Lung (tissue), 11 donors: ENCODE measurements at regions not wholly inside any gene's neighbourhood (a gene's known extent, or its start where the extent isn't known, plus 50 kb on each side); places are given as distances from the start of the nearest gene placed in this dataset.

Source experiments
- ATAC-seq: fragments of 200-7000 bp; cut with Tn5 transposase; one replicate; pipeline ENCODE4 v1.9.1; 2020; ENCODE audit warnings: moderate number of reproducible peaks; ENCODE audit not compliant: insufficient read depth, low FRiP score
- DNase-seq, 3 donors: peaks; one replicate each; pipeline ENCODE4 v3.0.0-alpha.2; 2013 to 2017
- H3K27ac ChIP-seq, 2 donors: one replicate each; pipeline ENCODE4 v1.5.1; 2013; ENCODE audit warnings: mild to moderate bottlenecking in 2 of 2, moderate library complexity in 2 of 2, control low read depth in 1 of 2, inconsistent platforms in 1 of 2, low read depth in 1 of 2, low read length in 1 of 2
- H3K27me3 ChIP-seq, 3 donors: one replicate each; pipeline ENCODE4 v1.5.1; 2013; ENCODE audit warnings: low read length in 2 of 3; ENCODE audit not compliant: control insufficient read depth in 3 of 3, insufficient read depth in 3 of 3
- H3K36me3 ChIP-seq, 4 donors: one replicate each; pipeline ENCODE4 v1.5.1; 2013; ENCODE audit warnings: low read length in 4 of 4, mild to moderate bottlenecking in 1 of 4, moderate library complexity in 1 of 4; ENCODE audit not compliant: control insufficient read depth in 4 of 4, insufficient read depth in 4 of 4
- H3K4me1 ChIP-seq, 5 donors: one replicate each; pipeline ENCODE4 v1.5.1; 2013; ENCODE audit warnings: low read length in 5 of 5, mild to moderate bottlenecking in 2 of 5, moderate library complexity in 1 of 5; ENCODE audit not compliant: control insufficient read depth in 5 of 5, insufficient read depth in 5 of 5
- H3K4me3 ChIP-seq: one replicate; pipeline ENCODE4 v1.5.1; 2013; ENCODE audit warnings: mild to moderate bottlenecking, control low read depth, moderate library complexity
- H3K9ac ChIP-seq, 2 donors: one replicate each; pipeline ENCODE4 v1.5.1; 2013; ENCODE audit warnings: low read length in 2 of 2, control low read depth in 1 of 2; ENCODE audit not compliant: insufficient read depth in 1 of 2
- H3K9me3 ChIP-seq, 4 donors: one replicate each; pipeline ENCODE4 v1.5.1; 2013; ENCODE audit warnings: low read length in 3 of 4, mild to moderate bottlenecking in 1 of 4, moderate library complexity in 1 of 4; ENCODE audit not compliant: control insufficient read depth in 4 of 4, insufficient read depth in 3 of 4
- WGBS, 2 donors: extraction: QIAGEN DNeasy Blood & Tissue Kit; methylation state at CpG; one replicate each; pipeline ENCODE4 v1.1.7; 2013; 5-methylcytosine and 5-hydroxymethylcytosine counted together
- TF ChIP-seq, protein P1 (sequence below): IDR thresholded peaks from 2 replicates; pipeline ENCODE4 v1.5.1; 2012; ENCODE audit warnings: mild to moderate bottlenecking; ENCODE audit errors: control extremely low read depth, extremely low read depth
- donor health status: control.
- donor health status: control.
- donor health status: Bipolar disorder and iron deficiency.
- donor health status: healthy.
- donor health status: DM: yes; HTN: yes; CAD: no.

GRCh38 chrX:23251043-23251442 is 83.6 kb upstream of the PTCHD1 start:
- no peaks in the 10 kb centered on the region for H3K4me1 ChIP-seq
- no peaks in the 10 kb centered on the region for H3K36me3 ChIP-seq
- WGBS, 2 donors: 75 to 77% methylated on average over 1 of the region's 1 CpG
- ATAC-seq (no peak), DNase-seq (no peak)
- TF ChIP-seq, protein P1, sequence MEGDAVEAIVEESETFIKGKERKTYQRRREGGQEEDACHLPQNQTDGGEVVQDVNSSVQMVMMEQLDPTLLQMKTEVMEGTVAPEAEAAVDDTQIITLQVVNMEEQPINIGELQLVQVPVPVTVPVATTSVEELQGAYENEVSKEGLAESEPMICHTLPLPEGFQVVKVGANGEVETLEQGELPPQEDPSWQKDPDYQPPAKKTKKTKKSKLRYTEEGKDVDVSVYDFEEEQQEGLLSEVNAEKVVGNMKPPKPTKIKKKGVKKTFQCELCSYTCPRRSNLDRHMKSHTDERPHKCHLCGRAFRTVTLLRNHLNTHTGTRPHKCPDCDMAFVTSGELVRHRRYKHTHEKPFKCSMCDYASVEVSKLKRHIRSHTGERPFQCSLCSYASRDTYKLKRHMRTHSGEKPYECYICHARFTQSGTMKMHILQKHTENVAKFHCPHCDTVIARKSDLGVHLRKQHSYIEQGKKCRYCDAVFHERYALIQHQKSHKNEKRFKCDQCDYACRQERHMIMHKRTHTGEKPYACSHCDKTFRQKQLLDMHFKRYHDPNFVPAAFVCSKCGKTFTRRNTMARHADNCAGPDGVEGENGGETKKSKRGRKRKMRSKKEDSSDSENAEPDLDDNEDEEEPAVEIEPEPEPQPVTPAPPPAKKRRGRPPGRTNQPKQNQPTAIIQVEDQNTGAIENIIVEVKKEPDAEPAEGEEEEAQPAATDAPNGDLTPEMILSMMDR: no peak
- H3K9me3 ChIP-seq: peaks cover 0 to 6% (median 0%) of the 10 kb centered on the region in 4 donors
- H3K27ac ChIP-seq: no peak overlapping the region
- H3K4me3 ChIP-seq: no peak overlapping the region
- H3K27me3 ChIP-seq: no peaks in the 10 kb centered on the region
- H3K9ac ChIP-seq: no peak overlapping the region

GRCh38 chrX:23263892-23264291 is 70.8 kb upstream of the PTCHD1 start:
- Histone ChIP-seq H3K36me3 (no peaks in the 10 kb centered on the region), H3K27me3 (peaks cover 0 to 3% (median 0%) of the 10 kb centered on the region in 3 donors), H3K9ac (no peak overlapping the region), H3K4me3 (no peak overlapping the region), H3K27ac (no peak overlapping the region), H3K9me3 (peaks cover 0 to 4% (median 0%) of the 10 kb centered on the region in 4 donors), H3K4me1 (no peaks in the 10 kb centered on the region)
- WGBS, 2 donors: 64 to 84% methylated on average over 3 of the region's 3 CpGs
- no peak for ATAC-seq
- TF ChIP-seq, protein P1: no peak
- no peak for DNase-seq

- 52 to 81% methylated on average over 3 of the region's 3 CpGs for WGBS, 2 donors
- no peak overlapping the region for H3K4me3 ChIP-seq
- ATAC-seq: no peak
- TF ChIP-seq, protein P1: no peak
- H3K27ac ChIP-seq: no peak overlapping the region
- H3K9ac ChIP-seq: no peak overlapping the region
- no peak for DNase-seq
- peaks cover 0 to 7% (median 6%) of the 10 kb centered on the region in 3 donors for H3K27me3 ChIP-seq
- H3K36me3 ChIP-seq: no peaks in the 10 kb centered on the region
- H3K9me3 ChIP-seq: no peaks in the 10 kb centered on the region
- no peaks in the 10 kb centered on the region for H3K4me1 ChIP-seq
Observed at GRCh38 chrX:23269923-23270322, 64.7 kb upstream of the PTCHD1 start.

- peaks cover 0 to 7% (median 6%) of the 10 kb centered on the region in 3 donors for H3K27me3 ChIP-seq
- no peak overlapping the region for H3K27ac ChIP-seq
- H3K9me3 ChIP-seq: no peaks in the 10 kb centered on the region
- no peaks in the 10 kb centered on the region for H3K4me1 ChIP-seq
- no peak overlapping the region for H3K4me3 ChIP-seq
- ATAC-seq: no peak
- WGBS, 2 donors: 88 to 96% methylated on average over 4 of the region's 4 CpGs
- TF ChIP-seq, protein P1: no peak
- H3K9ac ChIP-seq: no peak overlapping the region
- DNase-seq: no peak
- H3K36me3 ChIP-seq: no peaks in the 10 kb centered on the region
Observed at GRCh38 chrX:23271026-23271425, 63.6 kb upstream of the PTCHD1 start.
